NCI-H146 (cell line): ENCODE measurements at regions not wholly inside any gene's neighbourhood (a gene's known extent, or its start where the extent isn't known, plus 50 kb on each side); places are given as distances from the start of the nearest gene placed in this dataset.

Experiments
- DNase-seq: peaks from one replicate; lab custom pipeline; 2025; lab: John Stamatoyannopoulos, UW

DNA sequence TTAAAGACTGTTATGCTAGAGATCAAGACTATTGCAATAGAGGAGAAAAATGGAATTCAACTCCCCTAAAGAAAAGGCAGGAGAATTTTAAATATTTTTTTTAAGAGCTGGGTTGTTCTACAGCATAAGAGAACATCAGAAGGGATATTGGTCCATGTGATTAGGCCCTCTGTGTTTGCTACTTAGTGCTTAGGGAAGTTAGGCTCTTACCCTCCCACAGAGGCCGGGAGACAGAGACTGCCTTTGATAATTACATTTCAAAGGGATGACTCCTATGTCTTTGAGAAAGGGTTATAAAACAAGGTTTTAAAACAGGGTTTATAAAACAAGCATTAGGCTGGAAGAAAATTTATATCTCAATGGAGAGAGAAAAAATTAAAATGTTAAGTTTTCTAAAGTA is 1248.1 kb upstream of the PCDH20 start:
- DNase-seq = no peak

DNA sequence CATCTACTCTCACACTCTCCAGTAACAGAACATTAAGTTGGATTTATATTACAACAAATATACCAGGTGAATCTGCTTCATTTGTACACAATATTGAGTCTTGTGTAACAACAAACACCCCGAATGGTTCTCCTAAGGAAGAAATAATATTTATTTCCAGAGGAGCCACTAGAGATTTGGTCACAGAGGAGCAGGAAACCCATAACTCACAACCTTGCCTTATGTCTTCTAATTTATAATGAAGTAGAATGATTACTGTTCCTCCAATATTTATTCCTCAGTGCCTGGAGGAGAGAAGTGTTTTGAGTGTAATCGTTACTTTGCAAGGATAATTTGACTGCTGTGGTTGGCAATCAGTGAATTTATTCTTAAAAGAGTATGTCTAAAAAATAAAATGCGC is 1243.7 kb upstream of the PCDH20 start:
- no peak for DNase-seq

GRCh38 chr13:62653371-62653770 is 1237.7 kb upstream of the PCDH20 start:
- no peak for DNase-seq

GRCh38 chr13:62643799-62644524 is 1228.3 kb upstream of the PCDH20 start:
- DNase-seq = no peak

DNA sequence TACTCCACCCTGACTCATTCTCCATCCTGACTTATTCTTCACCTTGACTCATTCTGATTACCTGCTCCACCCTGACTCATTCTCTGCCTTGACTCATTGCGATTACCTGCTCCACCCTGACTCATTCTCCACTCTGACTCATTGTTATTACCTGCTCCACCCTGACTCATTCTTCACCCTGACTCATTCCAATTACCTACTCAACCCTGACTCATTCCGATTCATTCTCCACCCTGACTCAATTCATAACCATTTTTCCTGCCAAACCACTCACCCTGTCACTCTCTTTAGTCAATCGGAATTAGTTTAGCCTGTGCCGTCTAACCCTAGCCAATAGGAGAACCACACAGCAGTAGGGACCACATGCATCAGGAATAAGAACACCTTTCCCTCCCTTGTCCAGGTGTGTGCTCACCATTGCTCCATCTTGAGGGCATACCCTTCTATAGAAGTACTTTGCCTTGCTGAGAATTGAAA is 1227.4 kb upstream of the PCDH20 start:
- DNase-seq = no peak

DNA sequence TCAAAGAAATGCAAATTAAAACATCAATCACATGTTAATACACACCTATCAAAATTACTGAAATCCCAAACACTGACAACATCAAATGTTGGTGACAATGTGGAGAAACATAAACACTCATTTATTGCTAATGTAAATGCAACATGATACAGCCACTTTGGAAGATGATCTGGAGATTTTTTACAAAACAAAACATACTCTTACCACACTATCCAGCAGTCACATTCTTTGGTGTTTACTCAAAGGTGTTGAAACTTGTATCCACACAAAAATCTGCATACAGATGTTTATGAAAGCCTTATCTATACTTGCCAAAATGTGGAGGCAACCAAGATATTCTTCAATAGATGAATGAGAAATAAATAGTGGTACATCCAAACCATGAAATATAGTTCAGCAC is 1219.5 kb upstream of the PCDH20 start:
- no peak for DNase-seq

GRCh38 chr13:62633448-62633847 is 1217.8 kb upstream of the PCDH20 start:
- DNase-seq = no peak

GRCh38 chr13:62631619-62632018 is 1216.0 kb upstream of the PCDH20 start:
- DNase-seq = no peak

- no peak for DNase-seq
Observed at GRCh38 chr13:62631124-62631523, 1215.5 kb upstream of the PCDH20 start.

DNA sequence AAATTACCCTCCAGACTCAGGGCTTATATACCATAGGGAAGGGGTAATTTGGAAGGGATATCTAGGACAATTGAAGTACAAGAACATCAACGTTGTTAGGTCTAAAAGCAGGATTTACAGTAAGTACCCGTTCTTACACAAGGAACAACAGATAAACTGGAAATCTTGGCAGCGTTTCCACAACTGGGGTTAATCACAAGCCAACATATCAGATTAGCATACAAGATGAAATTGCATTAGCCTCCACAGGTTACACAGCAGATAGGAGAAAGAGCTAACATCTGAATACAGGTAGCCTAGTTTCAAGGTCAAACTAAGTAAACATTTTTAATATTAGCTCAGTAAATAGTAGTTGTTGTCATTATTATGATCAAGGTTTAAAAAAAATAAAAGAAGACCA is 1214.0 kb upstream of the PCDH20 start:
- DNase-seq = no peak

- no peak for DNase-seq
Observed at GRCh38 chr13:62627226-62627625, 1211.6 kb upstream of the PCDH20 start.

- no peak for DNase-seq
Observed at GRCh38 chr13:62626771-62627170, 1211.1 kb upstream of the PCDH20 start.

- no peak for DNase-seq
Observed at GRCh38 chr13:62625214-62625881, 1209.7 kb upstream of the PCDH20 start.

- DNase-seq = no peak
Observed at GRCh38 chr13:62613819-62614218, 1198.2 kb upstream of the PCDH20 start.

- no peak for DNase-seq
Observed at GRCh38 chr13:62611343-62611742, 1195.7 kb upstream of the PCDH20 start.

- no peak for DNase-seq
Observed at GRCh38 chr13:62598708-62599107, 1183.1 kb upstream of the PCDH20 start.

DNA sequence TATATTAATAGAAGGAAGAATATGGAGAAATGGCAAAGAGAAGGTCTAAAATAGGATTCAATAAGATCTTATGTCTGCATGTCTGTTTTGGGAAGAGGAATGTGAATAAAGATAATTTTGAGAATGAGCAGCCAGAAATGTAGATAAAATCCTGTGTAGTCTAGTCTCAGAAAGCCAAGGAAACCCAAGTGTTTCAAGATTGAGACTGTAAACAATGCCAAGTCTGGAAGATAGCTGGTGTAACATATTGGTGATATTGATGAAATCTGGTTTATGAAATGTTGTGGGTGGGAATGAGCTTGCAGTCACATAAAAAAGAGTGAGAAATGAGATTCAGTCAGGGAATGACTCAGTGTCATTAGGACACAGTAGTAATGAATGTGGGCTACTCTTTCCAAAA is 1180.3 kb upstream of the PCDH20 start:
- no peak for DNase-seq

DNA sequence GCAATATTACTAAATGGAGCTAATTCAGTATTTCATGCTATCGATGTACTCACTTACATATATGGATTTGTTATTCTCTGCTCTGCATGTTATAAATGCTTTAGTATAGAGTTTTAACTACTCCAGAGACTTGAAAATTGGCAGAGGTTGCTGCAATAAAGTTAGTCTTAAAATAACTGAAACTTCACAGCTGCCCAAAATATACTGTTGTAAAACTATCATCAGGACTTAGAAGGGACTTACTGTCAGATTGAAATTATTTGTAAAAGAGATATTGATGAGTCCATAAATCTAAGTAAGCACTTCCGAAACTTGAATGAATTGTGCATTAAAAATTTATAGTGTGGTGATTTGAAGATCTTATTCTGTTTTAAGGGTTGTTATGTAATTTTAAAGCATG is 1178.2 kb upstream of the PCDH20 start:
- DNase-seq = no peak

DNA sequence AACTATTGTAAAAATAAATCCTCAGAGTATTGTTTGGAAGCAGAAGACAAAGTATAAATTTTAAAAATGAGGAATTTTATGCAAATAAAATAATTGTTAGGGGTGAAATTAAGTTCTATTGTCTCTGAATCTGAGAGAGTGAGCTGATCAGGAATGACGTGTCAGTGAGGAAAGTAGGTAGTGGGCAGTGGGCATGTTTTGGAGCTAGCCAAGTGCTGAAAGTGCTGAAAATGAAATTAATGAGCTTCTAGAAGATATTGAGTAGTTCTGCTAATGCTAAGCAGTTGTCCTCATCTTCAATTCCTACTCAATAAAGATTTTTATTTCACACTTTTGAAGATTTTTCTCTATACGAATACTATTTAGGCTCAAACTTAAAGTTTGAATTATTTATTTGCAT is 1167.8 kb upstream of the PCDH20 start:
- DNase-seq = no peak

GRCh38 chr13:62578402-62578801 is 1162.8 kb upstream of the PCDH20 start:
- DNase-seq = no peak

GRCh38 chr13:62564770-62565169 is 1149.1 kb upstream of the PCDH20 start:
- DNase-seq = no peak

GRCh38 chr13:62563251-62563650 is 1147.6 kb upstream of the PCDH20 start:
- no peak for DNase-seq

- DNase-seq = no peak
Observed at GRCh38 chr13:62556978-62557377, 1141.3 kb upstream of the PCDH20 start.

GRCh38 chr13:62551588-62551987 is 1135.9 kb upstream of the PCDH20 start:
- no peak for DNase-seq
